Endothelial cell of umbilical vein (primary cell): ENCODE measurements at regions not wholly inside any gene's neighbourhood (a gene's known extent, or its start where the extent isn't known, plus 50 kb on each side); places are given as distances from the start of the nearest gene placed in this dataset.

Experiments
- BruUV-seq: library from RNA; stranded (reverse); fragments of 400-500 nt; replicated peaks from 2 replicates; lab custom pipeline; 2021; lab: Mats Ljungman, UMichigan
- CTCF ChIA-PET: fragments of 300-600, 350-600 bp; sonication (Branson Sonifier 250); formaldehyde crosslinking; loops from one replicate; lab custom pipeline; 2021; ENCODE audit warnings: antibody characterized with exemption, inconsistent platforms; lab: Charles Lee
- POLR2A ChIA-PET: fragments of 300-600, 350-600 bp; sonication (Branson Sonifier 250); formaldehyde crosslinking; loops from one replicate; lab custom pipeline; 2021; ENCODE audit warnings: antibody characterized with exemption, inconsistent platforms; lab: Charles Lee
- DNase-seq: peaks from one replicate; pipeline ENCODE4 v3.0.0-alpha.2; 2011; ENCODE audit warnings: low read depth, low spot score
- FAIRE-seq: peaks from 2 replicates; lab custom pipeline; 2011; peaks lifted over from hg19 to GRCh38; lab: Jason Lieb, UNC
- H2AFZ ChIP-seq: 2 replicates; pipeline ENCODE4 v1.6.0; 2012; ENCODE audit warnings: low read depth, low read length, control low read depth, inconsistent platforms
- H3K27ac ChIP-seq: 2 replicates; pipeline ENCODE4 v1.5.1; 2011; ENCODE audit warnings: low read depth, mild to moderate bottlenecking, control low read depth, low read length, moderate library complexity; ENCODE audit not compliant: insufficient read depth
- H3K27me3 ChIP-seq, 2 experiments: 2 replicates each; pipeline versions ENCODE4 v1.6.0 to v1.6.1; 2011; ENCODE audit warnings: low read length in 2 of 2, mixed read lengths in 1 of 2; ENCODE audit not compliant: control insufficient read depth in 2 of 2, insufficient read depth in 2 of 2
- H3K36me3 ChIP-seq, 2 experiments: 2 replicates in 1 of 2; 3 replicates in 1 of 2; pipeline ENCODE4 v1.5.1; 2011; ENCODE audit warnings: low read length in 2 of 2, mild to moderate bottlenecking in 1 of 2, moderate library complexity in 1 of 2; ENCODE audit not compliant: control insufficient read depth in 2 of 2, insufficient read depth in 2 of 2; ENCODE audit errors: extremely low read depth in 1 of 2
- H3K4me1 ChIP-seq: 3 replicates; pipeline ENCODE4 v1.5.1; 2011; ENCODE audit warnings: mild to moderate bottlenecking, low read length; ENCODE audit not compliant: control insufficient read depth, insufficient read depth; ENCODE audit errors: extremely low read depth
- H3K4me2 ChIP-seq: 2 replicates; pipeline ENCODE4 v1.6.1; 2011; ENCODE audit warnings: low read length, control low read depth, mixed read lengths; ENCODE audit not compliant: insufficient read depth
- H3K4me3 ChIP-seq, 3 experiments: fragments of 200-600 bp in 1 of 3; sonication (generic), shearing (Covaris generic) in 1 of 3; replicated peaks in 1 of 3; 2 replicates each; pipeline ENCODE4 v1.5.1; 2011 to 2016; ENCODE audit warnings: control low read depth in 3 of 3, low read length in 3 of 3, mild to moderate bottlenecking in 2 of 3, inconsistent platforms in 1 of 3, low read depth in 1 of 3, moderate library complexity in 1 of 3; ENCODE audit not compliant: insufficient read depth in 1 of 3
- H3K79me2 ChIP-seq: 2 replicates; pipeline ENCODE4 v1.6.0; 2012; ENCODE audit warnings: low read length, inconsistent platforms; ENCODE audit not compliant: control insufficient read depth, insufficient read depth
- H3K9ac ChIP-seq: replicated peaks from 2 replicates; pipeline ENCODE3; 2011; ENCODE audit warnings: low read length, control low read depth; ENCODE audit not compliant: insufficient read depth; ENCODE audit errors: extremely low read depth
- H3K9me1 ChIP-seq: replicated peaks from 3 replicates; pipeline ENCODE4 v1.6.0; 2011; ENCODE audit warnings: mild to moderate bottlenecking, low read length; ENCODE audit not compliant: control insufficient read depth, insufficient read depth; ENCODE audit errors: extremely low read depth
- H3K9me3 ChIP-seq: replicated peaks from 2 replicates; pipeline ENCODE4 v1.5.1; 2012; ENCODE audit warnings: low read length, inconsistent platforms; ENCODE audit not compliant: control insufficient read depth, insufficient read depth
- H4K20me1 ChIP-seq: replicated peaks from 2 replicates; pipeline ENCODE3; 2011; ENCODE audit warnings: mild to moderate bottlenecking, low read length; ENCODE audit not compliant: control insufficient read depth, insufficient read depth; ENCODE audit errors: extremely low read depth
- EZH2 ChIP-seq: IDR thresholded peaks from 2 replicates; pipeline ENCODE4 v1.6.1; 2012; ENCODE audit warnings: borderline replicate concordance, low read depth, mild to moderate bottlenecking, moderate library complexity, low read length, inconsistent platforms; ENCODE audit not compliant: severe bottlenecking
- FOS ChIP-seq: IDR thresholded peaks from 2 replicates; pipeline ENCODE4 v1.6.1; 2011; ENCODE audit warnings: mild to moderate bottlenecking, low read length, moderate library complexity, borderline replicate concordance; ENCODE audit not compliant: insufficient read depth
- GATA2 ChIP-seq: IDR thresholded peaks from 2 replicates; pipeline ENCODE4 v1.7.0; 2011; ENCODE audit warnings: low read depth, mild to moderate bottlenecking, moderate library complexity, mixed read lengths, low read length; ENCODE audit not compliant: insufficient read length, insufficient read depth
- JUN ChIP-seq: IDR thresholded peaks from 2 replicates; pipeline ENCODE4 v1.6.1; 2011; ENCODE audit warnings: borderline replicate concordance, low read depth; ENCODE audit not compliant: insufficient read length, insufficient read depth
- MYC ChIP-seq: IDR thresholded peaks from one replicate; pipeline ENCODE4 v1.6.1; 2011; ENCODE audit warnings: mild to moderate bottlenecking, low read depth, low read length
- POLR2A ChIP-seq: IDR thresholded peaks from 2 replicates; pipeline ENCODE4 v1.6.1; 2012; ENCODE audit warnings: low read depth, mild to moderate bottlenecking, control low read depth, low read length
- POLR2AphosphoS5 ChIP-seq: IDR thresholded peaks from 2 replicates; pipeline ENCODE4 v1.6.1; 2012; ENCODE audit warnings: low read depth, mild to moderate bottlenecking, control low read depth, low read length, moderate library complexity; ENCODE audit not compliant: insufficient read depth
- dilution Hi-C: fragments of 300-500 bp; cut with MboI; formaldehyde crosslinking; loops from one replicate; pipeline ENCODE4 v1.15.0; 2019; ENCODE audit warnings: low sequenced_read_pairs; ENCODE audit not compliant: extremely low pct_ligation_motif_present
- intact Hi-C: fragments of 100-400 bp; cut with micrococcal nuclease; formaldehyde crosslinking; loops from one replicate; pipeline ENCODE4 v1.10.0; 2022
- TF ChIP-seq, protein P1 (sequence below), 2 donors: IDR thresholded peaks; 1 replicate in 1 of 2; 2 replicates in 1 of 2; pipeline ENCODE4 v1.5.1; 2011; ENCODE audit warnings: low read length in 2 of 2, mild to moderate bottlenecking in 2 of 2, moderate library complexity in 2 of 2, control low read depth in 1 of 2, inconsistent platforms in 1 of 2, low read depth in 1 of 2; ENCODE audit not compliant: insufficient read depth in 1 of 2; ENCODE audit errors: extremely low read depth in 1 of 2
- TF ChIP-seq, protein P2 (sequence below): IDR thresholded peaks from 2 replicates; pipeline ENCODE4 v1.6.1; 2011; ENCODE audit not compliant: insufficient read depth, insufficient read length

DNA sequence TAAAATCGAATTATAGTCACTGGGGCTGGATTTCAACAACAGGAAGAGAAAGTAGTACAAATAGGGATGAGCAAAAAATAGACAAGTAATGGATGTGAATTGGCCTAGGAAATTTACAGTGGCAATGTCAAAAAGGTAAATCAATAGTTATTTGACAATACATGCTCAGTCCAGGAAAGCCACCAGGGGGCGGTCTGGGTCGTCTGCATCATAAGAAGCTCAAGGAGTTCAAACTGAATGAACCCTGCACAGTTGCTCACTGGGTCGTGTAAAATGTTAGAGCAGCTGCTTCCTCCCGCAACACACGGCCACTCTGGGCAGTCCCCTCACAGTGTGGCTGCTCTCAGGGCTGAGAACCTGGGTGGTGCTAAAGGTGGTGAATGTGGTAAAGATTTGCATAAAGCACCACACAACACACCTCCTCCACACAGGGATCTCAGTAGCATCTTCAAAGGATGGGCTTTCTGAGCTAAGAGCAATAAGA lies 85.9 kb downstream of the ZNF280B start:
- intact Hi-C loops (loop anchor here (5.0 kb wide), 1 partner anchor 215 kb away; no protein-coding TSS in a partner anchor), dilution Hi-C loops (no loop called here)
- CTCF ChIA-PET = interaction anchor here (0.6 to 3.0 kb wide), 45 partner anchors 9 to 682 kb away, joined by 3 to 58 read pairs (median 5); no protein-coding TSS in a partner anchor
- Histone ChIP-seq H3K4me1 (no peaks in the 10 kb centered on the region), H3K4me3 (no peak overlapping the region), H3K9me3 (no peaks in the 10 kb centered on the region), H3K9me1 (no peaks in the 10 kb centered on the region), H3K9ac (no peak overlapping the region), H3K27ac (no peak overlapping the region), H3K36me3 (no peaks in the 10 kb centered on the region), H2AFZ (no peak overlapping the region), H4K20me1 (no peaks in the 10 kb centered on the region), H3K79me2 (no peaks in the 10 kb centered on the region), H3K4me2 (no peak overlapping the region), H3K27me3 (peaks cover 8 to 15% of the 10 kb centered on the region in 2 experiments)
- BruUV-seq = no TSS peak
- peak; percentile 87 for FAIRE-seq
- DNase-seq = peak; percentile 58
- POLR2A ChIA-PET = interaction anchor here (0.5 kb wide), 1 partner anchor 718 kb away, joined by 3 read pairs; no protein-coding TSS in a partner anchor
- TF ChIP-seq, protein P1, sequence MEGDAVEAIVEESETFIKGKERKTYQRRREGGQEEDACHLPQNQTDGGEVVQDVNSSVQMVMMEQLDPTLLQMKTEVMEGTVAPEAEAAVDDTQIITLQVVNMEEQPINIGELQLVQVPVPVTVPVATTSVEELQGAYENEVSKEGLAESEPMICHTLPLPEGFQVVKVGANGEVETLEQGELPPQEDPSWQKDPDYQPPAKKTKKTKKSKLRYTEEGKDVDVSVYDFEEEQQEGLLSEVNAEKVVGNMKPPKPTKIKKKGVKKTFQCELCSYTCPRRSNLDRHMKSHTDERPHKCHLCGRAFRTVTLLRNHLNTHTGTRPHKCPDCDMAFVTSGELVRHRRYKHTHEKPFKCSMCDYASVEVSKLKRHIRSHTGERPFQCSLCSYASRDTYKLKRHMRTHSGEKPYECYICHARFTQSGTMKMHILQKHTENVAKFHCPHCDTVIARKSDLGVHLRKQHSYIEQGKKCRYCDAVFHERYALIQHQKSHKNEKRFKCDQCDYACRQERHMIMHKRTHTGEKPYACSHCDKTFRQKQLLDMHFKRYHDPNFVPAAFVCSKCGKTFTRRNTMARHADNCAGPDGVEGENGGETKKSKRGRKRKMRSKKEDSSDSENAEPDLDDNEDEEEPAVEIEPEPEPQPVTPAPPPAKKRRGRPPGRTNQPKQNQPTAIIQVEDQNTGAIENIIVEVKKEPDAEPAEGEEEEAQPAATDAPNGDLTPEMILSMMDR (IDR thresholded peaks at IDR 0.05; ENCODE audit: extremely low read depth in 1 of 2, insufficient read depth in 1 of 2, low read depth in 1 of 2, low read length in 2 of 2) = peak; percentile 82
- TF ChIP-seq FOS (no peak), MYC (no peak)
- TF ChIP-seq, protein P2, sequence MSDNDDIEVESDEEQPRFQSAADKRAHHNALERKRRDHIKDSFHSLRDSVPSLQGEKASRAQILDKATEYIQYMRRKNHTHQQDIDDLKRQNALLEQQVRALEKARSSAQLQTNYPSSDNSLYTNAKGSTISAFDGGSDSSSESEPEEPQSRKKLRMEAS = no peak

DNA sequence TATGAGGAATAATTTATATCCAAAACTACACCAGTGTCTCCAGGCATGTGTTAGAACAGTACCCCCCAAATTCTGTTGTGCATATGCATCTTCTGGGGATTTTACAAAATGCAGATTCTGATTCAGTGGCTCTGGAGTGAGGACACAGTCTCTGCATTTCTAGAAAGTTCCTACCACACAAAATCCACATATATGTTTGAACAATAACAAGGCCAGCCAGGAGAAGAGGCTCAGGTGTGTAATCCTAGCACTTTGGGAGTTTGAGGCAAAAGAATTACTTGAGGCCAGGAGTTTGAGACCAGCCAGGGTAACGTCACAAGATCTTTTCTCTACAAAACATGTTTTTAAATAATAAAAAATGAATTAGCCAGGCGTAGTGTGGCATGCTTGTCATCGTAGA lies 84.9 kb downstream of the ZNF280B start:
- FAIRE-seq (no peak), DNase-seq (no peak)
- H3K9me1 ChIP-seq = no peaks in the 10 kb centered on the region
- TF ChIP-seq, protein P1 (IDR thresholded peaks at IDR 0.05; ENCODE audit: extremely low read depth in 1 of 2, insufficient read depth in 1 of 2, low read depth in 1 of 2, low read length in 2 of 2) = no peak
- no peak for TF ChIP-seq MYC
- TF ChIP-seq JUN = no peak
- TF ChIP-seq POLR2AphosphoS5 = no peak
- no peak for TF ChIP-seq GATA2
- no peak for TF ChIP-seq FOS
- TF ChIP-seq, protein P2 = no peak
- TF ChIP-seq EZH2 = no peak
- TF ChIP-seq POLR2A = no peak
- H3K9ac ChIP-seq = no peak overlapping the region
- dilution Hi-C loops (no loop called here), intact Hi-C loops (loop anchor here (5.0 kb wide), 1 partner anchor 216 kb away; no protein-coding TSS in a partner anchor)
- H3K4me3 ChIP-seq = no peak overlapping the region
- H3K79me2 ChIP-seq = no peaks in the 10 kb centered on the region
- no peak overlapping the region for H3K4me2 ChIP-seq
- CTCF ChIA-PET = no interaction called here
- H3K4me1 ChIP-seq = no peaks in the 10 kb centered on the region
- POLR2A ChIA-PET = no interaction called here
- peaks cover 8 to 13% of the 10 kb centered on the region in 2 experiments for H3K27me3 ChIP-seq
- no peak overlapping the region for H2AFZ ChIP-seq
- no peaks in the 10 kb centered on the region for H3K36me3 ChIP-seq
- H3K9me3 ChIP-seq = no peaks in the 10 kb centered on the region
- BruUV-seq = no TSS peak
- H4K20me1 ChIP-seq = no peaks in the 10 kb centered on the region
- H3K27ac ChIP-seq = no peak overlapping the region
